SK-N-SH treated with all-trans-retinoic acid at 6 μM for 48 hours (cell line): ENCODE measurements at regions not wholly inside any gene's neighbourhood (a gene's known extent, or its start where the extent isn't known, plus 50 kb on each side); places are given as distances from the start of the nearest gene placed in this dataset.

Source experiments
- ATAC-seq: fragments of 200-7000 bp; cut with Tn5 transposase; 3 replicates; pipeline ENCODE4 v1.9.1; 2020; ENCODE audit warnings: mild to moderate bottlenecking, moderate library complexity
- ARNTL ChIP-seq: fragments of 450-650 bp; formaldehyde crosslinking; IDR thresholded peaks from 2 replicates; pipeline ENCODE4 v1.5.0; 2020; ENCODE audit warnings: low read depth, mild to moderate bottlenecking, moderate library complexity, borderline replicate concordance
- BACH2 ChIP-seq: fragments of 250-450 bp; sonication (Bioruptor Pico); IDR thresholded peaks from 2 replicates; pipeline ENCODE4 v1.9.0; 2021; ENCODE audit warnings: mild to moderate bottlenecking, borderline replicate concordance
- CREB5 ChIP-seq: fragments of 250-450 bp; sonication (Bioruptor Pico); IDR thresholded peaks from 2 replicates; pipeline ENCODE4 v1.5.1; 2020; ENCODE audit warnings: low read depth, mild to moderate bottlenecking, moderate library complexity
- CSDC2 ChIP-seq: fragments of 250-450 bp; sonication (Bioruptor Pico); IDR thresholded peaks from 2 replicates; pipeline ENCODE4 v1.5.0; 2020; ENCODE audit warnings: mild to moderate bottlenecking, moderate library complexity
- CSRNP3 ChIP-seq: fragments of 250-450 bp; sonication (Bioruptor Pico); IDR thresholded peaks from 2 replicates; pipeline ENCODE4 v1.5.1; 2021; ENCODE audit warnings: mild to moderate bottlenecking, moderate library complexity
- ESRRG ChIP-seq: fragments of 250-450 bp; sonication (Bioruptor Pico); IDR thresholded peaks from 2 replicates; pipeline ENCODE4 v1.6.1; 2021; ENCODE audit warnings: mild to moderate bottlenecking
- GLIS3 ChIP-seq: fragments of 250-450 bp; sonication (Bioruptor Pico); IDR thresholded peaks from 2 replicates; pipeline ENCODE4 v1.5.0; 2020; ENCODE audit warnings: mild to moderate bottlenecking, moderate library complexity
- ISL1 ChIP-seq: fragments of 250-450 bp; sonication (Bioruptor Pico); IDR thresholded peaks from 2 replicates; pipeline ENCODE4 v2.1.2; 2022; ENCODE audit warnings: mild to moderate bottlenecking, moderate library complexity
- OSR1 ChIP-seq: fragments of 250-450 bp; sonication (Bioruptor Pico); IDR thresholded peaks from 2 replicates; pipeline ENCODE4 v1.8.0; 2022; ENCODE audit warnings: moderate library complexity, mild to moderate bottlenecking, inconsistent platforms
- PATZ1 ChIP-seq: fragments of 250-450 bp; sonication (Bioruptor Pico); IDR thresholded peaks from 2 replicates; pipeline ENCODE4 v1.8.0; 2020; ENCODE audit warnings: mild to moderate bottlenecking, moderate library complexity, borderline replicate concordance
- POU6F1 ChIP-seq: fragments of 250-450 bp; sonication (Bioruptor Pico); IDR thresholded peaks from 2 replicates; pipeline ENCODE4 v1.8.0; 2021; ENCODE audit warnings: low read depth, mild to moderate bottlenecking, moderate library complexity, borderline replicate concordance
- PPARA ChIP-seq: fragments of 250-450 bp; sonication (Bioruptor Pico); IDR thresholded peaks from 2 replicates; pipeline ENCODE4 v1.5.0; 2020; ENCODE audit warnings: mild to moderate bottlenecking, borderline replicate concordance
- RARB ChIP-seq: fragments of 250-450 bp; sonication (Bioruptor Pico); IDR thresholded peaks from 2 replicates; pipeline ENCODE4 v1.8.0; 2021; ENCODE audit warnings: mild to moderate bottlenecking, moderate library complexity
- SNAI2 ChIP-seq: fragments of 250-450 bp; sonication (Bioruptor Pico); IDR thresholded peaks from 2 replicates; pipeline ENCODE4 v1.5.0; 2020; ENCODE audit warnings: mild to moderate bottlenecking, moderate library complexity
- TCF4 ChIP-seq: fragments of 250-450 bp; sonication (Bioruptor Pico); IDR thresholded peaks from 2 replicates; pipeline ENCODE4 v1.8.0; 2021; ENCODE audit warnings: mild to moderate bottlenecking, moderate library complexity, borderline replicate concordance
- TOX ChIP-seq: fragments of 250-450 bp; sonication (Bioruptor Pico); IDR thresholded peaks from 2 replicates; pipeline ENCODE4 v1.8.0; 2021; ENCODE audit warnings: mild to moderate bottlenecking, moderate library complexity, borderline replicate concordance
- TSHZ2 ChIP-seq: fragments of 250-450 bp; sonication (Bioruptor Pico); IDR thresholded peaks from 2 replicates; pipeline ENCODE4 v1.5.0; 2020; ENCODE audit warnings: mild to moderate bottlenecking, moderate library complexity
- ZC3H10 ChIP-seq: fragments of 250-450 bp; sonication (Bioruptor Pico); IDR thresholded peaks from 2 replicates; pipeline ENCODE4 v1.5.1; 2021; ENCODE audit warnings: mild to moderate bottlenecking, moderate library complexity
- ZFP3 ChIP-seq: fragments of 250-450 bp; sonication (Bioruptor Pico); IDR thresholded peaks from 2 replicates; pipeline ENCODE4 v1.5.0; 2020; ENCODE audit warnings: mild to moderate bottlenecking, moderate library complexity
- ZFP30 ChIP-seq: fragments of 450-650 bp; formaldehyde crosslinking; IDR thresholded peaks from 2 replicates; pipeline ENCODE4 v1.5.0; 2022; ENCODE audit warnings: mild to moderate bottlenecking, moderate library complexity
- ZNF565 ChIP-seq: fragments of 450-650 bp; formaldehyde crosslinking; conservative IDR thresholded peaks from 2 replicates; pipeline ENCODE4 v1.5.0; 2020; ENCODE audit warnings: low read depth, mild to moderate bottlenecking, moderate library complexity
- ZNF70 ChIP-seq: fragments of 450-650 bp; formaldehyde crosslinking; IDR thresholded peaks from 2 replicates; pipeline ENCODE4 v1.5.0; 2020; ENCODE audit warnings: mild to moderate bottlenecking, moderate library complexity
- ZNF8 ChIP-seq: fragments of 450-650 bp; formaldehyde crosslinking; IDR thresholded peaks from 2 replicates; pipeline ENCODE4 v1.5.0; 2020; ENCODE audit warnings: mild to moderate bottlenecking, moderate library complexity

GRCh38 chr6:15736297-15736696, 73.5 kb upstream of the DTNBP1 start:
- TF ChIP-seq CSRNP3 (CRISPR knock-in tag) (no peak), CREB5 (no peak), POU6F1 (CRISPR knock-in tag) (no peak), CSDC2 (CRISPR knock-in tag) (no peak), PPARA (CRISPR knock-in tag) (no peak), ZNF565 (CRISPR knock-in tag) (no peak), ZFP3 (CRISPR knock-in tag) (no peak), BACH2 (CRISPR knock-in tag) (no peak), ESRRG (CRISPR knock-in tag) (no peak), ZNF8 (CRISPR knock-in tag) (no peak), GLIS3 (CRISPR knock-in tag) (no peak), ZC3H10 (no peak), TOX (CRISPR knock-in tag) (no peak)
- TF ChIP-seq, all 23 proteins: peak for 0
- no peak for ATAC-seq

- ATAC-seq = no peak
- TF ChIP-seq ZFP3 (CRISPR knock-in tag) (0 out of 2 replicates have a peak, but pooled peaks have one; percentile 11), ZNF565 (CRISPR knock-in tag) (no peak), ZC3H10 (no peak), ZFP30 (CRISPR knock-in tag) (no peak), ZNF70 (CRISPR knock-in tag) (no peak), TSHZ2 (CRISPR knock-in tag) (no peak), ZNF8 (CRISPR knock-in tag) (no peak; the same call in 1 of the 2 replicates), PATZ1 (CRISPR knock-in tag) (no peak), ESRRG (CRISPR knock-in tag) (no peak), SNAI2 (CRISPR knock-in tag) (no peak), TCF4 (CRISPR knock-in tag) (no peak), BACH2 (CRISPR knock-in tag) (no peak), ARNTL (CRISPR knock-in tag) (no peak), CSDC2 (CRISPR knock-in tag) (no peak), GLIS3 (CRISPR knock-in tag) (no peak), CREB5 (peak; percentile 70), TOX (CRISPR knock-in tag) (no peak), PPARA (CRISPR knock-in tag) (no peak), RARB (CRISPR knock-in tag) (no peak), CSRNP3 (CRISPR knock-in tag) (no peak), OSR1 (CRISPR knock-in tag) (no peak), ISL1 (CRISPR knock-in tag) (peak; percentile 64), POU6F1 (CRISPR knock-in tag) (no peak)
These were observed 72.9 kb upstream of the DTNBP1 start for GRCh38 chr6:15735567-15736265.
